ENCODE measurements at regions not wholly inside any gene's neighbourhood (a gene's known extent, or its start where the extent isn't known, plus 50 kb on each side); places are given as distances from the start of the nearest gene placed in this dataset.

GRCh38 chr2:66897181-66897580, 462.3 kb downstream of the MEIS1 start:
- Histone ChIP-seq H2AFZ (ENCODE audit: low read depth, low read length) (no peak overlapping the region), H2BK12ac (ENCODE audit: low read length in 2 of 2) (peak overlapping the region in 1 of 2 experiments; percentile 91), H3K14ac (ENCODE audit: low read length in 2 of 2) (no peak overlapping the region), H4K91ac (ENCODE audit: low read length) (no peak overlapping the region), H3K36me3 (ENCODE audit: control insufficient read depth in 1 of 2, insufficient read depth in 2 of 2, low read depth in 1 of 2, low read length in 2 of 2) (no peaks in the 10 kb centered on the region), H2BK15ac (ENCODE audit: low read depth, poor library complexity, severe bottlenecking) (no peak overlapping the region), H4K8ac (ENCODE audit: low read length) (peak overlapping the region; percentile 90), H3K4me2 (ENCODE audit: low read length, poor library complexity, severe bottlenecking) (no peak overlapping the region), H2BK120ac (ENCODE audit: low read depth, low read length) (no peak overlapping the region), H2BK5ac (ENCODE audit: low read depth, low read length, poor library complexity, severe bottlenecking) (no peak overlapping the region), H3K23ac (ENCODE audit: low read length in 2 of 2) (no peak overlapping the region), H3K9ac (ENCODE audit: low read length) (peak overlapping the region; percentile 7), H2AK5ac (ENCODE audit: low read length, severe bottlenecking) (no peak overlapping the region), H3K4ac (ENCODE audit: low read depth in 1 of 2, low read length in 2 of 2) (no peak overlapping the region), H3K18ac (ENCODE audit: low read depth in 1 of 2, low read length in 2 of 2) (peak overlapping the region in 1 of 2 experiments; percentile 72), H3K4me1 (ENCODE audit: control insufficient read depth, insufficient read depth, low read depth, low read length) (no peaks in the 10 kb centered on the region), H3K79me1 (replicated peaks; ENCODE audit: low read length, poor library complexity, severe bottlenecking) (no peaks in the 10 kb centered on the region), H3K9me3 (ENCODE audit: control insufficient read depth, low read length) (no peaks in the 10 kb centered on the region), H3K27me3 (ENCODE audit: control insufficient read depth in 1 of 2, insufficient read depth in 1 of 2, low read length in 2 of 2) (no peaks in the 10 kb centered on the region), H3K27ac (ENCODE audit: low read length, poor library complexity, severe bottlenecking) (no peak overlapping the region), H3K4me3 (ENCODE audit: insufficient read depth in 1 of 2, low read depth in 1 of 2, low read length in 2 of 2) (no peak overlapping the region)
- WGBS: 76% methylated on average over 1 of the region's 1 CpG
- no peak for DNase-seq

- no peaks in the 10 kb centered on the region for H3K4me1 ChIP-seq (ENCODE audit: control insufficient read depth, insufficient read depth, low read depth, low read length)
- no peak overlapping the region for H2BK12ac ChIP-seq (ENCODE audit: low read length in 2 of 2)
- H4K91ac ChIP-seq (ENCODE audit: low read length): no peak overlapping the region
- H3K27ac ChIP-seq (ENCODE audit: low read length, poor library complexity, severe bottlenecking): no peak overlapping the region
- no peak overlapping the region for H3K4me2 ChIP-seq (ENCODE audit: low read length, poor library complexity, severe bottlenecking)
- H3K18ac ChIP-seq (ENCODE audit: low read depth in 1 of 2, low read length in 2 of 2): no peak overlapping the region
- no peaks in the 10 kb centered on the region for H3K79me1 ChIP-seq (replicated peaks; ENCODE audit: low read length, poor library complexity, severe bottlenecking)
- no peak overlapping the region for H2BK5ac ChIP-seq (ENCODE audit: low read depth, low read length, poor library complexity, severe bottlenecking)
- H3K9ac ChIP-seq (ENCODE audit: low read length): peak overlapping the region; percentile 7
- H4K8ac ChIP-seq (ENCODE audit: low read length): no peak overlapping the region
- no peak overlapping the region for H3K4ac ChIP-seq (ENCODE audit: low read depth in 1 of 2, low read length in 2 of 2)
- no peak overlapping the region for H3K14ac ChIP-seq (ENCODE audit: low read length in 2 of 2)
- H2BK120ac ChIP-seq (ENCODE audit: low read depth, low read length): no peak overlapping the region
- H2BK15ac ChIP-seq (ENCODE audit: low read depth, poor library complexity, severe bottlenecking): no peak overlapping the region
- DNase-seq: no peak
- H3K36me3 ChIP-seq (ENCODE audit: control insufficient read depth in 1 of 2, insufficient read depth in 2 of 2, low read depth in 1 of 2, low read length in 2 of 2): no peaks in the 10 kb centered on the region
- WGBS: 73% methylated on average over 2 of the region's 2 CpGs
- no peaks in the 10 kb centered on the region for H3K9me3 ChIP-seq (ENCODE audit: control insufficient read depth, low read length)
- no peak overlapping the region for H3K23ac ChIP-seq (ENCODE audit: low read length in 2 of 2)
- H3K27me3 ChIP-seq (ENCODE audit: control insufficient read depth in 1 of 2, insufficient read depth in 1 of 2, low read length in 2 of 2): no peaks in the 10 kb centered on the region
- no peak overlapping the region for H2AK5ac ChIP-seq (ENCODE audit: low read length, severe bottlenecking)
- no peak overlapping the region for H2AFZ ChIP-seq (ENCODE audit: low read depth, low read length)
- no peak overlapping the region for H3K4me3 ChIP-seq (ENCODE audit: insufficient read depth in 1 of 2, low read depth in 1 of 2, low read length in 2 of 2)
Measured at GRCh38 chr2:66897691-66898150, 462.8 kb downstream of the MEIS1 start.

GRCh38 chr2:66899109-66899508, 464.2 kb downstream of the MEIS1 start:
- no peak overlapping the region for H3K18ac ChIP-seq (ENCODE audit: low read depth in 1 of 2, low read length in 2 of 2)

GRCh38 chr2:66899648-66900047, 464.7 kb downstream of the MEIS1 start:
- Histone ChIP-seq H3K4me1 (ENCODE audit: control insufficient read depth, insufficient read depth, low read depth, low read length) (no peaks in the 10 kb centered on the region), H3K79me1 (replicated peaks; ENCODE audit: low read length, poor library complexity, severe bottlenecking) (no peaks in the 10 kb centered on the region), H3K9ac (ENCODE audit: low read length) (no peak overlapping the region), H4K91ac (ENCODE audit: low read length) (no peak overlapping the region), H3K9me3 (ENCODE audit: control insufficient read depth, low read length) (no peaks in the 10 kb centered on the region), H3K18ac (ENCODE audit: low read depth in 1 of 2, low read length in 2 of 2) (no peak overlapping the region), H2BK120ac (ENCODE audit: low read depth, low read length) (no peak overlapping the region), H4K8ac (ENCODE audit: low read length) (no peak overlapping the region), H2BK12ac (ENCODE audit: low read length in 2 of 2) (no peak overlapping the region), H3K14ac (ENCODE audit: low read length in 2 of 2) (no peak overlapping the region), H3K27me3 (ENCODE audit: control insufficient read depth in 1 of 2, insufficient read depth in 1 of 2, low read length in 2 of 2) (no peaks in the 10 kb centered on the region), H3K4me3 (ENCODE audit: insufficient read depth in 1 of 2, low read depth in 1 of 2, low read length in 2 of 2) (no peak overlapping the region), H2AK5ac (ENCODE audit: low read length, severe bottlenecking) (no peak overlapping the region), H2BK15ac (ENCODE audit: low read depth, poor library complexity, severe bottlenecking) (no peak overlapping the region), H3K23ac (ENCODE audit: low read length in 2 of 2) (no peak overlapping the region), H3K27ac (ENCODE audit: low read length, poor library complexity, severe bottlenecking) (no peak overlapping the region), H2BK5ac (ENCODE audit: low read depth, low read length, poor library complexity, severe bottlenecking) (no peak overlapping the region), H3K36me3 (ENCODE audit: control insufficient read depth in 1 of 2, insufficient read depth in 2 of 2, low read depth in 1 of 2, low read length in 2 of 2) (no peaks in the 10 kb centered on the region), H2AFZ (ENCODE audit: low read depth, low read length) (no peak overlapping the region), H3K4me2 (ENCODE audit: low read length, poor library complexity, severe bottlenecking) (no peak overlapping the region), H3K4ac (ENCODE audit: low read depth in 1 of 2, low read length in 2 of 2) (no peak overlapping the region)
- peak; percentile 52 for DNase-seq

More at GRCh38 chr2:66899109-66899508, 464.2 kb downstream of the MEIS1 start:
- Histone ChIP-seq H2BK12ac (ENCODE audit: low read length in 2 of 2) (no peak overlapping the region), H4K91ac (ENCODE audit: low read length) (no peak overlapping the region), H3K9me3 (ENCODE audit: control insufficient read depth, low read length) (no peaks in the 10 kb centered on the region), H2AFZ (ENCODE audit: low read depth, low read length) (no peak overlapping the region), H3K4ac (ENCODE audit: low read depth in 1 of 2, low read length in 2 of 2) (no peak overlapping the region), H3K9ac (ENCODE audit: low read length) (no peak overlapping the region), H3K4me1 (ENCODE audit: control insufficient read depth, insufficient read depth, low read depth, low read length) (no peaks in the 10 kb centered on the region), H3K79me1 (replicated peaks; ENCODE audit: low read length, poor library complexity, severe bottlenecking) (no peaks in the 10 kb centered on the region), H3K23ac (ENCODE audit: low read length in 2 of 2) (no peak overlapping the region), H2AK5ac (ENCODE audit: low read length, severe bottlenecking) (no peak overlapping the region), H4K8ac (ENCODE audit: low read length) (no peak overlapping the region), H2BK5ac (ENCODE audit: low read depth, low read length, poor library complexity, severe bottlenecking) (no peak overlapping the region), H3K27ac (ENCODE audit: low read length, poor library complexity, severe bottlenecking) (no peak overlapping the region), H3K27me3 (ENCODE audit: control insufficient read depth in 1 of 2, insufficient read depth in 1 of 2, low read length in 2 of 2) (no peaks in the 10 kb centered on the region), H2BK120ac (ENCODE audit: low read depth, low read length) (no peak overlapping the region), H3K14ac (ENCODE audit: low read length in 2 of 2) (no peak overlapping the region), H3K4me2 (ENCODE audit: low read length, poor library complexity, severe bottlenecking) (no peak overlapping the region), H3K36me3 (ENCODE audit: control insufficient read depth in 1 of 2, insufficient read depth in 2 of 2, low read depth in 1 of 2, low read length in 2 of 2) (no peaks in the 10 kb centered on the region), H3K4me3 (ENCODE audit: insufficient read depth in 1 of 2, low read depth in 1 of 2, low read length in 2 of 2) (no peak overlapping the region), H2BK15ac (ENCODE audit: low read depth, poor library complexity, severe bottlenecking) (no peak overlapping the region)
- DNase-seq: no peak
- WGBS: 87% methylated on average over 1 of the region's 2 CpGs

Measured in mesenchymal stem cell (in vitro differentiated cells and primary cell).